Mucosa of descending colon (tissue), 3 donors: ENCODE measurements at regions not wholly inside any gene's neighbourhood (a gene's known extent, or its start where the extent isn't known, plus 50 kb on each side); places are given as distances from the start of the nearest gene placed in this dataset.
"Not testable (repeated sequence)": the region's sequence is repeated elsewhere in the genome, so short reads cannot be mapped to it uniquely, and the experiment has no call there.

Experiments used
- ATAC-seq: fragments of 200-7000 bp; cut with Tn5 transposase; one replicate; pipeline ENCODE4 v1.9.1; 2020; ENCODE audit warnings: mild to moderate bottlenecking, moderate library complexity
- DNase-seq, 3 donors: peaks; one replicate each; pipeline ENCODE4 v3.0.0-alpha.2; 2020
- H3K36me3 ChIP-seq: fragments of 200-600 bp; one replicate; pipeline ENCODE4 v1.8.0; 2021; ENCODE audit warnings: low read depth, mild to moderate bottlenecking
- H3K4me1 ChIP-seq: fragments of 200-600 bp; one replicate; pipeline ENCODE4 v1.8.0; 2021; ENCODE audit warnings: low read depth, mild to moderate bottlenecking
- H3K4me3 ChIP-seq: fragments of 200-600 bp; one replicate; pipeline ENCODE4 v1.8.0; 2021; ENCODE audit warnings: mild to moderate bottlenecking
- H3K9me3 ChIP-seq: fragments of 200-600 bp; one replicate; pipeline ENCODE4 v1.8.0; 2021; ENCODE audit warnings: mild to moderate bottlenecking
- CTCF ChIP-seq: fragments of 200-600 bp; IDR thresholded peaks from one replicate; pipeline ENCODE4 v1.8.0; 2022; ENCODE audit warnings: antibody characterized with exemption, mild to moderate bottlenecking
- intact Hi-C, 2 donors: fragments of 100-400 bp; cut with DNase I in 1 of 2; cut with micrococcal nuclease in 1 of 2; formaldehyde crosslinking; loops; one replicate each; pipeline versions ENCODE4 v1.11.0 to v1.11.1; 2022; cut with DNase I, micrococcal nuclease
- donor health status: DM: no; HTN: no; CAD: no; lungs with moderate emphysema.
- donor health status: DM: no; HTN: no; CAD: no.
- donor health status: DM: no; HTN: yes; CAD: no.

DNA sequence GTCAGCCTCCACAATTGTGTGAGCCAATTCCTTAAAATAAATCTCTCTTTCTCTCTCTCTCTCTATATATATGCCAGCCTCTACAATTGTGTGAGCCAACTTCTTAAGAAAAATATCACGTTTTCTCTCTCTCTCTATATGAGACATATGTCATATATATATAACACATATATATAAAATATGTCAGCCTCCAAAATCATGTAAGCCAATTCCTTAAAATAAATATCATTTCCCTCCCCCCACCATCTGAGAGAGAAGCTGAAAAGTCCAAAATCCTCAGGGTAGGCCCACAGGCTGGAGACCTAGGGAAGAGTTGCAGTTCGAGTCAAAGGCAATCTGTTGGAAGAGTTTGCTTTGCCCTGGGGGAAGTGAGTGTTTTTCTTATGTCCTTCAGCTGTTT is 158.1 kb upstream of the RPS23 start:
- Histone ChIP-seq H3K36me3 (no peaks in the 10 kb centered on the region), H3K4me1 (no peaks in the 10 kb centered on the region), H3K4me3 (no peak overlapping the region), H3K9me3 (no peaks in the 10 kb centered on the region)
- no peak for DNase-seq
- intact Hi-C loops: no loop called here
- no peak for ATAC-seq
- TF ChIP-seq CTCF: no peak

DNA sequence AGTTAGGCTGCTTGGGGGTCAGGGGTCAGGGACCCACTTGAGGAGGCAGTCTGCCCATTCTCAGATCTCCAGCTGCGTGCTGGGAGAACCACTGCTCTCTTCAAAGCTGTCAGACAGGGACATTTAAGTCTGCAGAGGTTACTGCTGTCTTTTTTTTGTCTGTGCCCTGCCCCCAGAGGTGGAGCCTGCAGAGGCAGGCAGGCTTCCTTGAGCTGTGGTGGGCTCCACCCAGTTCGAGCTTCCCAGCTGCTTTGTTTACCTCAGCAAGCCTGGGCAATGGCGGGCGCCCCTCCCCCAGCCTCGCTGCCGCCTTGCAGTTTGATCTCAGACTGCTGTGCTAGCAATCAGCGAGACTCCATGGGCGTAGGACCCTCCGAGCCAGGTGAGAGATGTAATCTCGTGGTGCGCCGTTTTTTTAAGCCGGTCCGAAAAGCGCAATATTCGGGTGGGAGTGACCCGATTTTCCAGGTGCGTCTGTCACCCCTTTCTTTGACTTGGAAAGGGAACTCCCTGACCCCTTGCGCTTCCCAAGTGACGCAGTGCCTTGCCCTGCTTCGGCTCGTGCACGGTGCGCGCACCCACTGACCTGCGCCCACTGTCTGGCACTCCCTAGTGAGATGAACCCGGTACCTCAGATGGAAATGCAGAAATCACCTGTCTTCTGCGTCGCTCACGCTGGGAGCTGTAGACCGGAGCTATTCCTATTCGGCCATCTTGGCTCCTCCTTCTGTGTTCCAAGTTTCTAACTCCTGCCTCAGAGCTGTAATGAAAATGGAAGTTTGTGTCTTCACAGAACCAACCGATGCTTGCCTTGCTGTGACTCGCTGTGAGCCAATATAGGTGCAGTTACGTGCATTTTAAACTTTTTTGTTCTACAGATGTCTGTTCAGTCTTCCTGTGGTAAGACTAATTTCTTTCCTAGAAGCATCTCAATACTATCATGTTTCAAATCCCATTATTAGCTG is 156.8 kb upstream of the RPS23 start:
- H3K9me3 ChIP-seq, H3K4me3 ChIP-seq, DNase-seq, ATAC-seq, intact Hi-C loops, H3K36me3 ChIP-seq, H3K4me1 ChIP-seq: not testable (repeated sequence)

GRCh38 chr5:82426464-82427154 is 148.5 kb upstream of the RPS23 start:
- DNase-seq (no peak), ATAC-seq (no peak)
- Histone ChIP-seq H3K4me3 (no peak overlapping the region), H3K9me3 (no peaks in the 10 kb centered on the region), H3K4me1 (no peaks in the 10 kb centered on the region), H3K36me3 (no peaks in the 10 kb centered on the region)
- intact Hi-C loops: no loop called here
- TF ChIP-seq CTCF: no peak

GRCh38 chr5:82425591-82425990 is 147.4 kb upstream of the RPS23 start:
- intact Hi-C loops: no loop called here
- Histone ChIP-seq H3K9me3 (no peaks in the 10 kb centered on the region), H3K4me3 (no peak overlapping the region), H3K4me1 (no peaks in the 10 kb centered on the region), H3K36me3 (no peaks in the 10 kb centered on the region)
- no peak for DNase-seq
- TF ChIP-seq CTCF: no peak
- peak; percentile 12 for ATAC-seq

DNA sequence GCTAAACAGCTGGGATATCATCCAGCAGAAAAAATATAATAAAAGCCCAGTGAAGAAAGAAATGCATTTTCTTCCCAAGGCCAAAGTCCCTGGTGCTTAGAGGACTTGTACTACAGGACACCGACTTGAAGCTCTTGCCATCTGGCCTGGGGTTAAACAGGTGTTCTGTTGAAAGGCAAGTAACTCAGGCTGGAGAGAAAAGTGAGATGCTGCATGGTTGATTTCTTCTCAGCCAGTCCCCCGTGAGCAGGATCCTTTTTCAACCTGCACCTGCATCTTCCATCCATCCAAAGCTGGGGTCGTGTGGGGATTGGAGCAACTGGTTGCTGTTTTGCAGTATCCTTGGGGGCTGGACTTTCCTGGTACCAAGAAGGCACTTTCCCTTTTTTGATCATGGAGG is 146.1 kb upstream of the RPS23 start:
- TF ChIP-seq CTCF: no peak
- DNase-seq: no peak
- Histone ChIP-seq H3K4me3 (no peak overlapping the region), H3K9me3 (no peaks in the 10 kb centered on the region), H3K36me3 (no peaks in the 10 kb centered on the region), H3K4me1 (no peaks in the 10 kb centered on the region)
- ATAC-seq: no peak
- intact Hi-C loops: no loop called here

- TF ChIP-seq CTCF: no peak
- DNase-seq: peak in 1 of 3 donors; percentile 15
These were observed 144.6 kb upstream of the RPS23 start for GRCh38 chr5:82422751-82423181.

More at GRCh38 chr5:82422751-82423181, 144.6 kb upstream of the RPS23 start:
- Histone ChIP-seq H3K36me3 (no peaks in the 10 kb centered on the region), H3K4me1 (no peaks in the 10 kb centered on the region), H3K9me3 (no peaks in the 10 kb centered on the region), H3K4me3 (no peak overlapping the region)
- intact Hi-C loops: no loop called here
- no peak for ATAC-seq
